ENCODE measurements at regions not wholly inside any gene's neighbourhood (a gene's known extent, or its start where the extent isn't known, plus 50 kb on each side); places are given as distances from the start of the nearest gene placed in this dataset.

DNA sequence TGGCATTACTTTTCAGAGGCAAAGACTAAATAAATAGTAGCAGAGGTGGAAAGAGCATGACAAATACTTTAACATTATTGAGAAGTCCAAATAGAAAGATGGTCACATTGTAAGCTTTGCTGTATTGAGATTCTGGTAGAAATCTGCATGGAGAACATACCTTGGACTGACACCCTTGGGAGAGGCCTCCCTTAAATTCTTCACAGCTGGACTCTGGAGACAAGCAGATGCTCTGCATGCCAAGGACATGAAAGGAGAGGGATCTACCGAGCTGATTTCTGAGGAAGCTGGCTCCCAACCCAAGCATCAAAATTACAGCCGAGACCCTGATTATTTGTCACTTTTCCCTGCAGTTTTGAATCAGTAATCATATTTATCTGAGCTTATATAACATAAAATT lies 212.5 kb upstream of the COL8A1 start:
- TF ChIP-seq, protein P1, sequence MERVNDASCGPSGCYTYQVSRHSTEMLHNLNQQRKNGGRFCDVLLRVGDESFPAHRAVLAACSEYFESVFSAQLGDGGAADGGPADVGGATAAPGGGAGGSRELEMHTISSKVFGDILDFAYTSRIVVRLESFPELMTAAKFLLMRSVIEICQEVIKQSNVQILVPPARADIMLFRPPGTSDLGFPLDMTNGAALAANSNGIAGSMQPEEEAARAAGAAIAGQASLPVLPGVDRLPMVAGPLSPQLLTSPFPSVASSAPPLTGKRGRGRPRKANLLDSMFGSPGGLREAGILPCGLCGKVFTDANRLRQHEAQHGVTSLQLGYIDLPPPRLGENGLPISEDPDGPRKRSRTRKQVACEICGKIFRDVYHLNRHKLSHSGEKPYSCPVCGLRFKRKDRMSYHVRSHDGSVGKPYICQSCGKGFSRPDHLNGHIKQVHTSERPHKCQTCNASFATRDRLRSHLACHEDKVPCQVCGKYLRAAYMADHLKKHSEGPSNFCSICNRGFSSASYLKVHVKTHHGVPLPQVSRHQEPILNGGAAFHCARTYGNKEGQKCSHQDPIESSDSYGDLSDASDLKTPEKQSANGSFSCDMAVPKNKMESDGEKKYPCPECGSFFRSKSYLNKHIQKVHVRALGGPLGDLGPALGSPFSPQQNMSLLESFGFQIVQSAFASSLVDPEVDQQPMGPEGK (CRISPR knock-in tag; IDR thresholded peaks at IDR 0.05; ENCODE audit: borderline replicate concordance), result no peak
- TF ChIP-seq RARB (CRISPR knock-in tag; IDR thresholded peaks at IDR 0.05), result no peak
- TF ChIP-seq ZNF565 (CRISPR knock-in tag; conservative IDR thresholded peaks at IDR 0.05; ENCODE audit: low read depth), result no peak
- TF ChIP-seq ISL1 (CRISPR knock-in tag; IDR thresholded peaks at IDR 0.05), result no peak
- TF ChIP-seq ESRRG (CRISPR knock-in tag; IDR thresholded peaks at IDR 0.05), result no peak
- no peak for TF ChIP-seq ZFP30 (CRISPR knock-in tag; IDR thresholded peaks at IDR 0.05)
- TF ChIP-seq SNAI2 (CRISPR knock-in tag; IDR thresholded peaks at IDR 0.05), result no peak
- TF ChIP-seq, protein P2, sequence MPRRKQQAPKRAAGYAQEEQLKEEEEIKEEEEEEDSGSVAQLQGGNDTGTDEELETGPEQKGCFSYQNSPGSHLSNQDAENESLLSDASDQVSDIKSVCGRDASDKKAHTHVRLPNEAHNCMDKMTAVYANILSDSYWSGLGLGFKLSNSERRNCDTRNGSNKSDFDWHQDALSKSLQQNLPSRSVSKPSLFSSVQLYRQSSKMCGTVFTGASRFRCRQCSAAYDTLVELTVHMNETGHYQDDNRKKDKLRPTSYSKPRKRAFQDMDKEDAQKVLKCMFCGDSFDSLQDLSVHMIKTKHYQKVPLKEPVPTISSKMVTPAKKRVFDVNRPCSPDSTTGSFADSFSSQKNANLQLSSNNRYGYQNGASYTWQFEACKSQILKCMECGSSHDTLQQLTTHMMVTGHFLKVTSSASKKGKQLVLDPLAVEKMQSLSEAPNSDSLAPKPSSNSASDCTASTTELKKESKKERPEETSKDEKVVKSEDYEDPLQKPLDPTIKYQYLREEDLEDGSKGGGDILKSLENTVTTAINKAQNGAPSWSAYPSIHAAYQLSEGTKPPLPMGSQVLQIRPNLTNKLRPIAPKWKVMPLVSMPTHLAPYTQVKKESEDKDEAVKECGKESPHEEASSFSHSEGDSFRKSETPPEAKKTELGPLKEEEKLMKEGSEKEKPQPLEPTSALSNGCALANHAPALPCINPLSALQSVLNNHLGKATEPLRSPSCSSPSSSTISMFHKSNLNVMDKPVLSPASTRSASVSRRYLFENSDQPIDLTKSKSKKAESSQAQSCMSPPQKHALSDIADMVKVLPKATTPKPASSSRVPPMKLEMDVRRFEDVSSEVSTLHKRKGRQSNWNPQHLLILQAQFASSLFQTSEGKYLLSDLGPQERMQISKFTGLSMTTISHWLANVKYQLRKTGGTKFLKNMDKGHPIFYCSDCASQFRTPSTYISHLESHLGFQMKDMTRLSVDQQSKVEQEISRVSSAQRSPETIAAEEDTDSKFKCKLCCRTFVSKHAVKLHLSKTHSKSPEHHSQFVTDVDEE (CRISPR knock-in tag; IDR thresholded peaks at IDR 0.05), result no peak
- TF ChIP-seq TOX (CRISPR knock-in tag; IDR thresholded peaks at IDR 0.05; ENCODE audit: borderline replicate concordance), result no peak
- no peak for TF ChIP-seq CREB5 (CRISPR knock-in tag; IDR thresholded peaks at IDR 0.05; ENCODE audit: low read depth)
- TF ChIP-seq ZC3H10 (CRISPR knock-in tag; IDR thresholded peaks at IDR 0.05), result no peak
- TF ChIP-seq CSDC2 (CRISPR knock-in tag; IDR thresholded peaks at IDR 0.05), result no peak
- ATAC-seq, result no peak

GRCh38 chr3:99419116-99419515 lies 219.3 kb upstream of the COL8A1 start:
- no peak for ATAC-seq
- no peak for TF ChIP-seq ZNF565 (CRISPR knock-in tag; conservative IDR thresholded peaks at IDR 0.05; ENCODE audit: low read depth)
- no peak for TF ChIP-seq ZNF8 (CRISPR knock-in tag; IDR thresholded peaks at IDR 0.05)
- no peak for TF ChIP-seq CSDC2 (CRISPR knock-in tag; IDR thresholded peaks at IDR 0.05)
- no peak for TF ChIP-seq GLIS3 (CRISPR knock-in tag; IDR thresholded peaks at IDR 0.05)
- no peak for TF ChIP-seq RARB (CRISPR knock-in tag; IDR thresholded peaks at IDR 0.05)
- no peak for TF ChIP-seq ZC3H10 (CRISPR knock-in tag; IDR thresholded peaks at IDR 0.05)

DNA sequence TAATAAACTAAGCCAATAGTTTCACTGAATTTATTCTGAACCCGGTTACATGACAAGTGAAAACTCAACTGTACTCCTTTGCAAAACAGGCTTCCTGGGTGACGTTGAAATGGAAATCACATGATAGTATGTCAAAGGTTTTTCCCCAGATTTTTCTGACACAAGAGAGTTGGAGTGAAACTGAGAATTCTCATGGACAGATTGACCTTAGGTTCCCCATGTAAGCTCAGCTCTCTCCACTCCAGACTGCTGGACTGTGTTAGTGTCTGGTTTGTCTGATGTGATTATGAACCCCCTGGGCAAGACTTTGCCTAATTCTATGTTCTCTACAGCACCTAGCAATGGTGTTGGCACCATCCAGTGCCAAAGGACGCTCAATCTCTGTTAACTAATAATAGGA lies 219.7 kb upstream of the COL8A1 start:
- no peak for ATAC-seq

More for the DNA sequence above, 219.7 kb upstream of the COL8A1 start:
- TF ChIP-seq ZFP3 (CRISPR knock-in tag; IDR thresholded peaks at IDR 0.05) (no peak), TOX (CRISPR knock-in tag; IDR thresholded peaks at IDR 0.05; ENCODE audit: borderline replicate concordance) (no peak), ZNF70 (CRISPR knock-in tag; IDR thresholded peaks at IDR 0.05) (no peak), ESRRG (CRISPR knock-in tag; IDR thresholded peaks at IDR 0.05) (no peak), SNAI2 (CRISPR knock-in tag; IDR thresholded peaks at IDR 0.05) (no peak), CSRNP3 (CRISPR knock-in tag; IDR thresholded peaks at IDR 0.05) (no peak), TCF4 (CRISPR knock-in tag; IDR thresholded peaks at IDR 0.05; ENCODE audit: borderline replicate concordance) (no peak), POU6F1 (CRISPR knock-in tag; IDR thresholded peaks at IDR 0.05; ENCODE audit: borderline replicate concordance, low read depth) (no peak)
- TF ChIP-seq, protein P1 (CRISPR knock-in tag; IDR thresholded peaks at IDR 0.05; ENCODE audit: borderline replicate concordance), result no peak

All from SK-N-SH treated with all-trans-retinoic acid at 6 μM for 48 hours (cell line).